ENCODE measurements at regions not wholly inside any gene's neighbourhood (a gene's known extent, or its start where the extent isn't known, plus 50 kb on each side); places are given as distances from the start of the nearest gene placed in this dataset.

GRCh38 chr17:33701910-33702309 lies 408.8 kb upstream of the ASIC2 start:
- TF ChIP-seq CTCF (conservative IDR thresholded peaks at IDR 0.05), result no peak
- TF ChIP-seq ZFX (IDR thresholded peaks at IDR 0.05), result no peak
